ENCODE measurements at regions not wholly inside any gene's neighbourhood (a gene's known extent, or its start where the extent isn't known, plus 50 kb on each side); places are given as distances from the start of the nearest gene placed in this dataset.

GRCh38 chr1:223487887-223488259 is 94.7 kb downstream of the CCDC185 start:
- DNase-seq = no peak

DNA sequence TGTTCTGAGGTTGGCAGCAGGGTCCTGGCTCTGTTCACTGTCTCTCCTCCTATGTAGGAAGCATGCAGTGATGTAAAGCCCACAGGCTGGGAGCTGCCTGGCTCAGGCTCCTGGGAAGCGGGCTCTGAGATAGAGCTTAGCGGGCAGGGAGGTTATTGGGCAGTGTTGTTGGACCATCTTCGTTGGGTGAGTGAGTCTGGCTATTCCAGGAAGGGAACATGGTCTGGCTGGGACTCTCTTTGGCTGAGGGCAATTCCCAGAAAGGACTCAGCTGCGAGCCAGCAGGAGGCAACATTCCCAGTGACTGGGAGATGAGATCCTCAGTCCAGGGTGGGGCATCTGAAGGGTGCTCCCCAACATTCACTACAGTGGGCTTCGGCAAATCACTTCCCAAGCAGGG is 96.2 kb downstream of the CCDC185 start:
- no peak for DNase-seq

DNA sequence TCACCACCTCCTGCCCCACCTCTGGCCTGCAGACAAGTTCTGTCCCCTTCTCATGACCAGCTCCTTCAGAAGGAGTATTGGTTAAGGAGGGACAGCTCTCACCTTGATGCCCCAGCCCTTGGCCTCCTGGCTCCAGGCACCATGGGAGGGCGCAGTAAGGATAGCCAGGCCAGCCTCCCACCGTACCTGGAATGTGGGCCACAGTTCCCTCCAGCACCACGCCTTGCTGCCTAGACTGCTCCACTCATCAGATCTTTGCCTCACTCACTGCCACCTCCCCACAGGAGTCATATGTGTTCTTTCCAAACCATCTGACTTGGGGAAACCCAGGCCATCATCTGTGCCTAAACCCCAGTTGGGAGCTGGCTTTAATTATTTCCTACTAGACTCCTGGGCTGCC is 97.0 kb downstream of the CCDC185 start:
- DNase-seq = no peak

All from tongue (tissue), 1 donor.